ENCODE measurements at regions not wholly inside any gene's neighbourhood (a gene's known extent, or its start where the extent isn't known, plus 50 kb on each side); places are given as distances from the start of the nearest gene placed in this dataset.
"Not testable (repeated sequence)": the region's sequence is repeated elsewhere in the genome, so short reads cannot be mapped to it uniquely, and the experiment has no call there.

DNA sequence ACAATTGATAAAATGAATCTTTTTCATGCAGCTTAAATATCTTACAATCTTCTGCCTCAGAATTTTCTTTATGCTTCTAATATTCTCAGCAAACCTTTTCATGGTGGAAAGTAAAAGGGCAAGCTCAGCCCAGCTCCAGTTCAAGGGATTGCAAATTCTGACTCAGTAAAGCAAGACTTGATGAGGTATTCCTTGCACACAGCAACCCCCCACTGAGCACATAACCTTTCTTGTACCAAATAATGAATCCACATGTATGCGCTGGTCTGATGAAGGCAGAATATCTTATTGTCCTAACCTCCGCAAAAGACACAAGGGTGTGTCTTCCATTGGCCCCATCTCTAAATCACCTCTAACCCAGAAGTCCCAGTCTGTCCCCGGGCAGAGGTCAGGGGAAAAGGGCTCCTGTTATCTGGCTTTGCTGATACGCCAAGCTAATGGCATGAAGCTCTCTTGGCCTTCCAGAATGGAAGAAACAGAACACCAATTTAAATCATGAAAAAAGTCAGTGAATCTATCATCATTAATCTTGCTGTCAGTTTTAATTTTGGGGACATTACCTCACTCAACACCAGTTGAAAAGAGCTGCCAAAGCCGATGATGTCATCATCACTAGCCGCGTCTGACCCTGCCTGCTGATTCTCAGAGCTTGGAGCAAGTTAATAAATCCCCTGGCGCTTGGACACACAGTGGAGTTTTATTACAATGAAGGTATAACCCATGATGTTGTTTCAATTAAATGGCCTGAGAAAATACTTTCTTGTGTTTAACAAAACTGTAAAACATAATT lies 592.5 kb upstream of the CLINT1 start:
- peak; percentile 81 to 86 (median 83) for DNase-seq

DNA sequence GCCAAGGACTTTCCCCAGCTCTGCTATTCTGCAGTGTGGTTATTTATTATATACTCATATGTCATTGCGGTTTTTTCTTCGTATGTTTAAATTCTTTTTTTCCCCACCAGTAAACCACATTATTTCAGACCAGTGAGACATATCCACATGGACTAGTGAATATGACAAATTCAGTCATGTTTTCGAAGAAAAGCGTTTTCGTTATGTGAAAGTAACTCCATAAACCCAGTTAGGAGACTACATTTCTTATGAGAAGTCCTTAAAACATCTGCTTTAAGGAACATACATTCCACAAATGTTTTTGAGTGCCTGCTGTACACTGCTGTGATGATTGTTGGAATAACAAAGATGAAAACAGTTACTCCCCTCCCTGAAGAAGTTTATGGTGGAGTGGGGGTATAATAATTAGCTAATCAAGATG lies 591.8 kb upstream of the CLINT1 start:
- DNase-seq = peak in 1 of 3 donors; percentile 60

DNA sequence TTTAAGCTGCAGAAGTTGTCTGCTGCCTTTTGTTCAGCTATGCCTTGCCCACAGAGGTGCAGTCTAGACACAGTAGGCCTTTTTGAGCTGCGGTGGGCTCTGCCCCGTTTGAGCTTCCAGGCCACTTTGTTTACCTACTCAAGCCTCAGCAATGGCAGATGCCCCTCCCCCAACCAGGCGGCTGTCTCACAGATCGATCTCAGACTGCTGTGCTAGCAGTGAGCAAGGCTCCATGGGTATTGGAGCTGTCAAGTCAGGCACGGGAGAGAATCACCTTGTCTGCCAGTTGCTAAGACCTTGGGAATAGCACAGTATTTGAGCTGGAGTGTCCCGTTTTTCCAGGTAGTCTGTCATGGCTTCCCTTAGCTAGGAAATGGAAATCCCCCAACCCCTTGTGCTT lies 587.8 kb upstream of the CLINT1 start:
- not testable (repeated sequence) for DNase-seq

DNA sequence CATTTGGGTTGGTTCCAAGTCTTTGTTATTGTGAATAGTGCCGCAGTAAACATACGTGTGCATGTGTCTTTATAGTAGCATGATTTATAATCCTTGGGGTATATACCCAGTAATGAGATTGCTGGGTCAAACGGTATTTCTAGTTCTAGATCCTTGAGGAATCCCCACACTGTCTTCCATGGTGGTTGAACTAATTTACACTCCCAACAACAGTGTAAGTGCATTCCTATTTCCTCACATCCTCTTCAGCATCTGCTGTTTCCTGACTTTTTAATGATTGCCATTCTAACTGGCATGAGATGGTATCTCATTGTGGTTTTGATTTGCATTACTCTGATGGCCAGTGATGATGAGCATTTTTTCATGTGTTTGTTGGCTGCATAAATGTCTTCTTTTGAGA lies 580.3 kb upstream of the CLINT1 start:
- DNase-seq = not testable (repeated sequence)

DNA sequence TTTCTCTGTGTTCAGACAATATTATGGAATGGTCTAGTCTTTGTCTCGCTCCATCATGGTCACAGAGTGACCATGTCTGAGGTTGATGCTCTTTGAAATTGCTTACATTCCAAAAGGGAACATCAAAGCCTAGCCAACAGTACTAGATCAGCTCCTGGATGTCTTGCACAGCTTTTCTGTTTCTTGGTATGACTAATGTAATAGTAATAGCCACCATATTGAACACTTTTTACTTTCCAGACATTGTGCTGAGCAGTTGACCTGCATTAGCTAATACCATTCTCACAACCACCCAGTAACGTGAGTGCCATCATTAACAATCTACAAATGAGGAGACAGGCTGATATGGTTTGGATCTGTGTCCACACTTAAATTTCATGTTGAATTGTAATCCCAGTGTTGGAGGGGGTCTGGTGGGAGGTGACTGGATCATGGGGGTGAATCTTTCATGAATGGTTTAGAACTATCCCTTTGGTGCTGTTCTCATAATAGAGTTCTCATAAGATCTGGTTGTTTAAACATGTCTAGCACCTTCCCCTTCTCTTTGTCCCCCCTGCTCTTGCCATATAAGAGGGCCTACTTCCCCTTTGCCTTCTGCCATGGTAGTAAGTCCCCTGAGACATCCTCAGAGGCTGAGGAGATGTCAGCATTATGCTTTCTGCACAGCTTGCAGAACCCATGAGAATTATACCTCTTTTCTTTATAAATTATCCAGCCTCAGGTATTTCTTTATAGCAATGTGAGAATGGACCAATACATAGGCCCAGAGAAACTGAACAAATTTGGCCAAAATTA lies 577.5 kb upstream of the CLINT1 start:
- DNase-seq = no peak

DNA sequence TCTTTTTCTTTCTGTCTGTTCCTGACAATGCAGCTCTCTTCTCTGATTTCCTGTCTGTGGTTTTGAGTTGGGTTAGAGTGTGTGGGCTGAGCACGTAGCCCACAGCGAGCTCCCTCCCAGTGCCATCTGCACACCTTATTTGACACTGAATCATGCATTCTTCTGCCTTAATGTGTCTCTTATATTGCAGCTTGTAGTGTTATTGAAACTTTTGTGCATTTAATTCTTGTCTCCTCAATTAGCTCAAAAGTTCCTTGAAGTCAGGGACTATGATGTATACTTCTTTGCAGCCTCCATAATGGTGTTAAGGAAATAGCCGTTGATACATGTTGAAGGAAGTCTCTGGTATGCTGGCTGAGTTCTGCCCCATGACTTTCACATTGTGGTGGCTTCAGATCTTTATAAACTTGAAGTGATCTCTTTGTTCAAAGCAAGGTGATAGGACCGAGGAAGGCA lies 576.2 kb upstream of the CLINT1 start:
- DNase-seq = no peak

DNA sequence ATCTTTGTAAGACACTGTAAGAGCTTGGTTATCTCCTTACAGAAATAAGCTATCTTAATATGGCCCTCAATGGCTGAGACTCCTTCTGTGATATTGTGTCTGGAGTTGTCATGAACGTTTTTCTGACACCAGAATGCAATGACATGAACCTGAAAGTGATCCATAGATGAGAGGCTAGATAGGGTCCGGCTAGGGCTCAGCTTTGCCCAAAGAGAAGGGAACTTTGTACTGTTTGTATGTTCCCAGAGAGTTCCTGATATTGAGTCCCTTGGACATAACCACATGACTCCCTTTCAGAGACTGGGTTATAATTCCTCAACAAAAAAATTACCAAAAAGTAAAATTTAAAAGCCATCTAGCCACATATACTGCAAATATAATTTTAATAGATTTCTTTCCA lies 575.8 kb upstream of the CLINT1 start:
- DNase-seq = no peak

DNA sequence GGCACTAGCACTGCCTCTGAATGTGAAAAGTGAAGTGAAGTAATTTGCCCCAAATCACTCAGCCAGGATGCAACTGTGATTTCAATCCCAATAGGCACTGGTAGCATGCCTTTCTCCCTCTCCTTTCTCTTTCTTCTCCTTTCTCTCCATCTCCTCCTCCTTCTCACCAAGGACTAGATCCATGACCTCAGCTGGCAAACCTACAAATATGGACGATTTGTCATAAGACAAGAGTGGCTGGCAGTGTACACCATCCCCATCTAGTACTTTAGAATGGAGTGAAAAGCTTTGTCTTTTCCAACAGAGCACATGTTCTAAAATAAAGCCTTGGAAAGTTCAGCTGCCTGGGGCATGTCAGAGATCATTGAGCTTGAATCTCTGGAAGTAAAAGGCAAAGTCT lies 574.7 kb upstream of the CLINT1 start:
- no peak for DNase-seq

DNA sequence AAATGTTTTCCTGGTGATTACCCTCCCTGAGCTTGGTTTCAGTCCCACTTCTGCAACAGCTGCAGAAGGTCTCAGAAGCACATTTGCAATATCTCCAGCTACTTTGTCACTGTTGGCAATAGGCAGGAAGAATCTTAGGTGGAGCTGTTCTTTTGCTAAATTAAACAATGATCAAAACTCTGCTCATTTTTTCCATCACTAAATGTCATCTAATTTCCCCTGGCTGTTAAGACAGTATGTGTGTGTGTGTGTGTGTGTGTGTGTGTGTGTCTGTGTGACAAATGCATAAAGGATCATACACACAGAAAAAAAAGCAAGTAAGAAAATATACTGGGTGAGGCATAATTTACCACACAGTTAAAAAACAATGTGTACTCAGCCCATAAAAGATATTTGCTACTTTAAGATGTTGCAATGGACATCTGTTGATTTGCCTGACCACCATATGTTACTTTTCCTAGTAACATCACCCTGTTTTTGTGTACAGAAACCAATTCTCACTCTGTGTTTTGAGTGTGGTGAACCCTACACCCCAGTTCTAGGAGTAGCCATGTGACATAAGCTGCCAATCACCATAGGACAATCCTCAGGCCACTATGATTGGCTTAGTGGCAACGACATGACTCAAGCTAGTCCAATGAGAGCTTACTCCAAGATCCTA lies 572.6 kb upstream of the CLINT1 start:
- DNase-seq = peak; percentile 78 to 93 (median 87)

DNA sequence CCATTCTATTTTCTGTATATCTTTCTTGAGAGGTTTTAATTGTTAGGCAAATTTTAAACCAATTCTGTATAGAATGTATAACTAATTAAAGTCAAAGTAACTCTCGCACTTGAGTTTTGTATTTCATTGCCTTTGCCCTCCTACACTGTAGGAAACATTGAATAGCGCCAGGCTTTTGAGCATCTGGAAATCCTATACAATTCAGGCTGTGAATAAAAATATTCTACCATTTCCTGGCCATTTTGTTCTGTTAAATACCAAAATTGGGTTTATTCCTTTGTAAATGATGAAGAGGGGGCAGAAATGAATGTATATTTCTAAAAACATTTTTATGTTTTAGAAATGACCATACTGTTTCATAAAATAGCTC lies 571.8 kb upstream of the CLINT1 start:
- DNase-seq = peak in 2 of 3 donors; percentile 36 to 62

DNA sequence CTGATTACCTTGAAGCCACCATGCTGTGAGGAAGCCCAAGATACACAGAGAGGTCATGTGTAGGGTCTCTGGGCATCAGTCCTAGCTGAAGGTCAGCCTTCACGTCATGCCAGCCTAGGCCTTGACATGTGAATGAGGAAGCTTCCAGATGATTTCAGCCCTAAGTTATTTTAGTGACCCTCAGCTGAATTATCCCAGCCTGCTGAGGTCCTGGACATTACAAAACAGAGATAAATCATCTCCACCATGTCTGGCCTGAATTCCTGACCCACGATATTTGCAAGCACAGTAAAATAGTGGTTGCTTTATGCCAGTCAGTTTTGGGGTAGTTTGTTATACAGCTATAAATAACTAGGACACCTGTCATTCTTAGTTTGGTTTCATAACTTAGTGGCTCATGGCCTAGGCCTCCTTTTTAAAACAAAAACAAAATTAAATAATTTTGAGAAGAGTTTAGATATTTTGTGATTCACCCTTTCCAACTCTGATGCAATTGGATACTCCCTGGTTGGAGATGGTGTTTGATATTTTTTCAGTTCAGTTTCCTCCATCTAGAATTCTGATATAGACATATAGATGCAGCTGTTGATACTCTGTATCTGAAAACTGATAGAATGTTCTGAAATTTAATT lies 571.3 kb upstream of the CLINT1 start:
- no peak for DNase-seq

DNA sequence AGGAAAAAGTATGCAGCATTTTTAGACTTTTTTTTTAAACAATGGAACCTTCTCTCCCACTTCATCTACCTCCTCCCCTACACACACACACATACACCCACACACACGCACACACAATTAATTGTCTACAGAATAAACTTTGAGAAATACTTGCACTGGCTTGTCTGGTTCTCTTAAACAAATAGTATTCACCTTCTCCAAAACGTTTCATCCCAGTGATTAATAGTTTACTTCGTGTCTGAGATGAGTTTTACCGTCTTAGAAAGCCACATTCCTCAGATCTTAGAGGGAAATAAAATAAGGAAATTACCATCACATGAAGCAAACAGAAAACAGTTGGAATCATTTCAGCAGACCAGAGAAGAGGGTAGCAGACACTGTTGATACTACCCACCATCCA lies 570.6 kb upstream of the CLINT1 start:
- no peak for DNase-seq

DNA sequence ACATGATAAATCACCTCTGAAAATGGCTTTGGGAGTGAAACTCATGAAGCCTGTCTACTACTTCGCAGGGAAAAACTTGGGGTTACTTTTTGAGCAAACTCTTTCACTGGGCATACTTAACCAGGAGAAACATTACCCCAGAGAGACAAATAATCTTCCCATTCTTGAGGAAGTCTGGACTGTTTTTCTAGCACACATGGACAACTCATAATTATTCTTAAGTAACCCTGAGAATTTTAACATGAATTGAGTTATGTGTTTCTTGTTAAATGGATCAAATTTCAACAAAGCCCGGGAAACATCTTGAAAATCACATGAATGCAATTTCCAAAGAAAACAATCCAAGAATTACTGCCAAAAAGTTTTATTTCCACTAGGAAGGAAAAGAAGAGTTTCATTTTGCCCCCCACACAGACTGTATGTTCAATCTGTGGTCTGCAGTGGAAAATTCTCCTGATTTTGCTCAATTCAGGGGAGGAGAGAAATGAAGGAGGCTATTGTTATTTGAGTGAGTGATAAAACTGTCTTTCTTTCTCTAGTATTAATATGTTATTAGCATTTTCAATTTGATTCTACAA lies 564.8 kb upstream of the CLINT1 start:
- DNase-seq = peak; percentile 77 to 89 (median 79)

DNA sequence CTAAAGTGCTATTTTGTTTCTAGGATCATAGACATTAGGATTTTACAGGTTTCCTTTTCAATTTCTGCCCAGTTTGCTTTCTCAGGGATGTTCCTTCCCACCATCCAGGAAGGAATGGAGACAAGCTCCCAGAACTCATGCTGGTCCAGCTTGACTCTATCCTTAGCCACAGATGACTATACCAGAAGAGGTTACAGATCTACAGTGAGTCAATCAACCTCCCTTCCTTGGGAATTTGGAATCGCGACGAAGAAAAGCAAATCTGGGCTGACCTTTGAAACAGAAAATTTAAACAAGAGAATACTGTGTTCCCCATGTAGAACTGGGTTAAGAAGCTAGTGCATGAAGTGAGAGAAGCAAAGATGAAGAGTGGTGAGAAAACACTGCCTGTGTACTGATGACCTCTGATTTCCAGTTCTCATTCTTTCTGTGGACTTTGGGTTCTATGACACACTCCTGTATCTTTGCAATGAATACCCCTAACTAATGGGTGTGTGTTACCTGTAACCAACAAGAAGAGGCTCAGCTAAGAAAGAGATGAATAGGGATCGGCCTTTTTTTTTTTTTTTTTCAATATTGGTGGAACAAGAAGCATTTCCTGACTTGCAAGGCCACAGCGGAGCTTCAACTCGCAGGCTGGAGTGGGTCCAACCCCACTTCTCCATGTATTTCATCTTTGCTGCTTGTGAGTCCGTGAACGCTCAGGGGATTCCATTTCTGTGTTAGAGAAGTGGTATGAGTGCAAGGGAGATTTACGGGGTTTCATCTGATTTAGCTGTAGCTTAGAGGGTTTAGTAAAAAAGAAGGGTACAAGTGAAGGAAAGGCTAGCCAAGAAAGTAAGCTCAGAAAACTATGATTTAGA lies 563.9 kb upstream of the CLINT1 start:
- peak in 2 of 3 donors; percentile 39 to 77 for DNase-seq

DNA sequence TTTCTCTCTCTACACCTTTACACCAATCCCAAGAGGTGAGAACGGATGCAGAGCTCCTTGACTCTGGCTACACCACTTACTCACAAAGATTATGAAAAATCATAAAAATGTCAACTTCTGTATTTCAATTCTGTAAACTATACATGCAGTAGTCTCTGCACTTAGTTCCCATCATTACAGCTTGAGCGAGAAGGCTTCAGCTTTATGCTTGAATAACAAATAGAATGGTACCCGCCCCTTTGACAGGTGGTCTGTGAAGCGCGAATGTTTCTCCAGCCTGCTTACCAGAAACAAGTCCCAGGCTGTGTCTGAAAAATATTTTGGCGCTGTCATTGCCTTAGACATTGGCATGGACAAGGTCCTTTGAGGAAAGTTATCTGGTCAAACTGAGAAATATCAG lies 562.4 kb upstream of the CLINT1 start:
- DNase-seq = no peak

DNA sequence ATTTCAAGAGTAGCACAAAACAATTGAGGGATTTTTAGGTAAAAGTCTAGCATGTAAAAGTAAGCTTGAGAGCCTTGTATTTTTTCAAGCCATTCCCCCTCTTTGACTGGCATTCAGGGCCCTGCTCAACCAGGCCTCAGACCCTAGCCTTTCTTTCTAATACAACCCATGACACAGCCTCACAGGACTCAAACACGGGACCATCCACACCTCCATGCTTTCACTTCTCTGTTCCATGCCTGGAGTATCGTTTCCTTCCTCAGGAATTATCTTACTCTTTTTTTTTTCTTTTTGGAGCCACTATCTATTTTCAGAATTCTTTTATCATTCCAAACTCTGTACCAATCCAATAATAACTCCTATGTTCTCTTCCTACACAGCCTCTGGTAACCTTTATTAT lies 560.2 kb upstream of the CLINT1 start:
- no peak for DNase-seq

DNA sequence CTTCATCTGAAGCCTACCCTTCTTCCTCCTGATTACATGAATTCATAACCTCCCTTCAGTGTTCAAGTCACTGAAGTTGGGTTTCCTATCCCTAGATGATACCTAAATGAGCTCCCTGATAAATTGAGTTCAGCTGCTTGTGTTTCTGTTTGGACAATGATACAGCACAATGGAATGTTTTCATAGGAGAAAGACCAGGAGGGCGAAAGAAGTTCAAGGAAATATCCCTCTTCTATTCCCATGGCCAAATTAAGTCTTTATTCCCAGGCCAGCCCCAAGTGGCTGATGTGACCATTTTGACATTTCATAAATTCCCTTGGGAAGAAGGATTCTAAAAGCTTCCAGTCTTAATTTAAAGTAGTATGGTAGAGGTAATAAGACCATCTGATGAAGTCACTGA lies 555.8 kb upstream of the CLINT1 start:
- DNase-seq = peak in 2 of 3 donors; percentile 46 to 71

DNA sequence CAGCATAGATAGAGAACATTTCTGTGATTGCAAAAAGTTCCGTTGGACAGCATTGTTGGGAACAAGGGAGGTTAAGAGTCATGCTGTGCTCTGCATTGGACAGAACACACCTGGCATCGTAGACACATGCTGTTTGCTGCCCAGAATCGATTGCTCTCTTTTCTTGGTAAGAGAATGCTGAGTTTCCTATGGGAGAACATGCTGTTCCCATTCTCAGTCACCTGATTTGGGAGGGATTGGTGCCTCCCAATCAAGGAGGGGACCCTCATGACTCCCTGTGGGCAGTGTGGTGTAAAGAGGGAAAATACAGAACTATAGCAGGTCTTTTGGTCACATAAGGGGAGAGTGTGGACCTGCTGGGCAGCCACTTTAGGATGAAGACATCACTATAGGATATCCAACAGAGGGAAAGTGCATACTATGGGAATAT lies 555.4 kb upstream of the CLINT1 start:
- no peak for DNase-seq

DNA sequence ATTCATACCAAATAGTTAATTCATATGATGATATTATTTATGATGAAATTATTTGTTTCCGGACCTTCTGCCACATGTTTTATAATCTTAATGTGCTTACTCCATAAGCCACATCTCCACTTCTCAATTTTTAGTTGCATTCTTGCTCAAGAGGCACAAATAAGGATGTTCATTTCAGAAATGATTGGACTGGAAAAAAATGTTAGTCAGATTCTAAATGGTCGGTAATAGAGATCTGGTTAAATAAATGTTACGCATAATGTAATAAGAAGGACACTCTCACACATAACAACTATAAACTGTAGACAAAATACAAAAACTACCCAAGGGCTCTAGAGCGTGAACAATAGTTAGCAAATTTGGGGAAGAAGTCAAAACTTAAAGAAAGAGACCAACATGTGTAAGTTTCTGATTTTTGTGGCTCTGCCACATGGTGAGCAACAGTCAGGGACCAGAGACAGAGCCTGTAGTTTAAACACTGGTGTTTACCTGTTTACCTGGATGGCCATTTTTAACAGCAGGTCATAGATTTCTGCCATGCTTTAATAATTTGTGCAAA lies 554.3 kb upstream of the CLINT1 start:
- DNase-seq = no peak

DNA sequence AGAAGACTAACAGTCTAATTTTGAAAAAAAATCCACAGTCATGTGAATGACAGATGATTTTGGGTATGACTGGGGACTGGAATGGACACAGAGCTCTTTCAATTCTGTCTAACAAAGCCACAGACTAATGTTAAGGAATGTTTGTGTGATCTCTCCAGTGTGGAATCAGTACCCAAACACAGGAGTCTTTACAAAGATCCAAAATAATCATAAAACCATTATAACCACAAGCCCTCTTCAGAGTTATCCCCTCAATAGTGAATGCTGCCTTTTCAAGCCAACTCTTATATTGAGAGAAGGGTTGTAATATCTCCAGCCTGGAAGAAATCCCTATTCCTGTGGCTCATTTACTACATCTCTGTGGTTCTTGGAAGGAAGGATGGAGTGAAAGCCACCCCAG lies 552.0 kb upstream of the CLINT1 start:
- DNase-seq = peak in 1 of 3 donors; percentile 47
